CD4-positive, alpha-beta T cell treated with Interleukin-4 for 1 hour (primary cell): ENCODE measurements at regions not wholly inside any gene's neighbourhood (a gene's known extent, or its start where the extent isn't known, plus 50 kb on each side); places are given as distances from the start of the nearest gene placed in this dataset.

Source experiments
- DNase-seq, 2 donors: peaks; one replicate each; pipeline ENCODE4 v3.0.0-alpha.2; 2020 to 2022

GRCh38 chr12:67911789-67912188 is 77.5 kb upstream of the IFNG-AS1 start:
- no peak for DNase-seq

- DNase-seq, result no peak
Measured at GRCh38 chr12:67915335-67915851, 73.9 kb upstream of the IFNG-AS1 start.

GRCh38 chr12:67916266-67916970 is 72.8 kb upstream of the IFNG-AS1 start:
- DNase-seq, result no peak

GRCh38 chr12:67917811-67918210 is 71.4 kb upstream of the IFNG-AS1 start:
- DNase-seq, result no peak

- no peak for DNase-seq
Measured at GRCh38 chr12:67918441-67918840, 70.8 kb upstream of the IFNG-AS1 start.

GRCh38 chr12:67919406-67919805 is 69.8 kb upstream of the IFNG-AS1 start:
- no peak for DNase-seq

GRCh38 chr12:67920413-67920812 is 68.8 kb upstream of the IFNG-AS1 start:
- DNase-seq, result no peak

- DNase-seq, result no peak
Measured at GRCh38 chr12:67921286-67921685, 68.0 kb upstream of the IFNG-AS1 start.

GRCh38 chr12:67922245-67922644 is 67.0 kb upstream of the IFNG-AS1 start:
- no peak for DNase-seq

GRCh38 chr12:67925077-67925476 is 64.2 kb upstream of the IFNG-AS1 start:
- DNase-seq, result no peak

- no peak for DNase-seq
Measured at GRCh38 chr12:67925552-67925951, 63.7 kb upstream of the IFNG-AS1 start.

GRCh38 chr12:67926063-67926462 is 63.2 kb upstream of the IFNG-AS1 start:
- no peak for DNase-seq

GRCh38 chr12:67927324-67927723 is 61.9 kb upstream of the IFNG-AS1 start:
- DNase-seq, result no peak

GRCh38 chr12:67927815-67928214 is 61.4 kb upstream of the IFNG-AS1 start:
- no peak for DNase-seq

GRCh38 chr12:67928621-67929383 is 60.4 kb upstream of the IFNG-AS1 start:
- no peak for DNase-seq

- no peak for DNase-seq
Measured at GRCh38 chr12:67929384-67929772, 59.9 kb upstream of the IFNG-AS1 start.

GRCh38 chr12:67937822-67938221 is 51.4 kb upstream of the IFNG-AS1 start:
- peak in 1 of 2 donors; percentile 7 for DNase-seq
